Astrocyte (in vitro differentiated cells and primary cell): ENCODE measurements at regions not wholly inside any gene's neighbourhood (a gene's known extent, or its start where the extent isn't known, plus 50 kb on each side); places are given as distances from the start of the nearest gene placed in this dataset.

Experiments used
- DNase-seq: peaks from one replicate; pipeline ENCODE4 v3.0.0-alpha.2; 2010; ENCODE audit warnings: low read depth
- FAIRE-seq: peaks from 2 replicates; lab custom pipeline; 2011; peaks lifted over from hg19 to GRCh38; lab: Jason Lieb, UNC
- H2AFZ ChIP-seq: 2 replicates; pipeline ENCODE4 v1.6.0; 2012; ENCODE audit warnings: low read depth, low read length, inconsistent platforms
- H3K27ac ChIP-seq: 2 replicates; pipeline ENCODE4 v1.5.1; 2011; ENCODE audit warnings: low read depth, low read length, inconsistent platforms
- H3K27me3 ChIP-seq: 2 replicates; pipeline ENCODE4 v1.6.0; 2011; ENCODE audit warnings: low read length, inconsistent platforms; ENCODE audit not compliant: insufficient read depth
- H3K36me3 ChIP-seq: 2 replicates; pipeline ENCODE4 v1.5.1; 2011; ENCODE audit warnings: low read length, inconsistent platforms; ENCODE audit not compliant: insufficient read depth
- H3K4me1 ChIP-seq: 2 replicates; pipeline ENCODE4 v1.5.1; 2011; ENCODE audit warnings: low read length, inconsistent platforms; ENCODE audit not compliant: insufficient read depth
- H3K4me2 ChIP-seq: 2 replicates; pipeline ENCODE4 v1.6.0; 2012; ENCODE audit warnings: low read length, inconsistent platforms
- H3K4me3 ChIP-seq: 2 replicates; pipeline ENCODE4 v1.5.1; 2011; ENCODE audit warnings: low read depth, mild to moderate bottlenecking, low read length, inconsistent platforms; ENCODE audit not compliant: insufficient read depth
- H3K79me2 ChIP-seq: 2 replicates; pipeline ENCODE4 v1.6.0; 2012; ENCODE audit warnings: mild to moderate bottlenecking, low read length, inconsistent platforms; ENCODE audit not compliant: insufficient read depth
- H3K9ac ChIP-seq: 2 replicates; pipeline ENCODE4 v1.6.0; 2012; ENCODE audit warnings: mild to moderate bottlenecking, low read length, inconsistent platforms
- H3K9me3 ChIP-seq: 2 replicates; pipeline ENCODE4 v1.5.1; 2012; ENCODE audit warnings: low read depth, mild to moderate bottlenecking, low read length, inconsistent platforms; ENCODE audit not compliant: insufficient read depth
- H4K20me1 ChIP-seq: 2 replicates; pipeline ENCODE4 v1.6.0; 2012; ENCODE audit warnings: low read length, inconsistent platforms; ENCODE audit not compliant: insufficient read depth
- H3K27ac Mint-ChIP-seq: one replicate; pipeline ENCODE4 v1.8.0; 2021; ENCODE audit warnings: mild to moderate bottlenecking, mixed read lengths; ENCODE audit not compliant: unreplicated experiment
- H3K27me3 Mint-ChIP-seq: one replicate; pipeline ENCODE4 v1.8.0; 2021; ENCODE audit warnings: low read depth, mixed read lengths; ENCODE audit not compliant: unreplicated experiment
- H3K36me3 Mint-ChIP-seq: one replicate; pipeline ENCODE4 v1.8.0; 2021; ENCODE audit warnings: low read depth, mixed read lengths; ENCODE audit not compliant: unreplicated experiment
- H3K4me1 Mint-ChIP-seq: one replicate; pipeline ENCODE4 v1.8.0; 2021; ENCODE audit warnings: low read depth, mixed read lengths; ENCODE audit not compliant: unreplicated experiment
- H3K4me3 Mint-ChIP-seq: one replicate; pipeline ENCODE4 v1.8.0; 2021; ENCODE audit warnings: mild to moderate bottlenecking, moderate library complexity, mixed read lengths; ENCODE audit not compliant: unreplicated experiment
- H3K9me3 Mint-ChIP-seq: one replicate; pipeline ENCODE4 v1.8.0; 2021; ENCODE audit warnings: mild to moderate bottlenecking, mixed read lengths; ENCODE audit not compliant: unreplicated experiment
- CTCF ChIP-seq: IDR thresholded peaks from 2 replicates; pipeline ENCODE4 v1.5.1; 2011; ENCODE audit warnings: low read depth, mild to moderate bottlenecking, inconsistent platforms, low read length, moderate library complexity; ENCODE audit not compliant: insufficient read depth
- EZH2 ChIP-seq: IDR thresholded peaks from 2 replicates; pipeline ENCODE4 v1.6.1; 2012; ENCODE audit warnings: mild to moderate bottlenecking, low read length, inconsistent platforms; ENCODE audit not compliant: insufficient read depth

GRCh38 chr4:10312568-10312967 lies 144.7 kb downstream of the ZNF518B start:
- Histone ChIP-seq H3K27me3 (no peaks in the 10 kb centered on the region), H3K4me1 (no peaks in the 10 kb centered on the region), H3K79me2 (no peaks in the 10 kb centered on the region), H3K9ac (no peak overlapping the region), H4K20me1 (no peaks in the 10 kb centered on the region), H3K36me3 (no peaks in the 10 kb centered on the region), H2AFZ (no peak overlapping the region), H3K27ac (no peak overlapping the region), H3K4me2 (no peak overlapping the region), H3K4me3 (no peak overlapping the region), H3K9me3 (peaks cover 12% of the 10 kb centered on the region)
- no peaks in the 10 kb centered on the region for H3K4me1 Mint-ChIP-seq
- H3K36me3 Mint-ChIP-seq, result no peaks in the 10 kb centered on the region
- FAIRE-seq (no peak), DNase-seq (no peak)
- no peak for TF ChIP-seq EZH2
- no peak for TF ChIP-seq CTCF
- no peak overlapping the region for H3K4me3 Mint-ChIP-seq
- peaks cover 2% of the 10 kb centered on the region for H3K9me3 Mint-ChIP-seq
- no peaks in the 10 kb centered on the region for H3K27me3 Mint-ChIP-seq
- no peak overlapping the region for H3K27ac Mint-ChIP-seq

GRCh38 chr4:10311939-10312338 lies 145.3 kb downstream of the ZNF518B start:
- no peak overlapping the region for H3K4me2 ChIP-seq
- H3K4me3 Mint-ChIP-seq, result no peak overlapping the region
- no peaks in the 10 kb centered on the region for H3K27me3 ChIP-seq
- H3K36me3 Mint-ChIP-seq, result no peaks in the 10 kb centered on the region
- peaks cover 2% of the 10 kb centered on the region for H3K27me3 Mint-ChIP-seq
- FAIRE-seq (no peak), DNase-seq (no peak)
- peaks cover 11% of the 10 kb centered on the region for H3K9me3 ChIP-seq
- H3K27ac ChIP-seq, result no peak overlapping the region
- H3K4me1 ChIP-seq, result no peaks in the 10 kb centered on the region
- no peaks in the 10 kb centered on the region for H3K79me2 ChIP-seq
- H3K4me1 Mint-ChIP-seq, result no peaks in the 10 kb centered on the region
- H2AFZ ChIP-seq, result no peak overlapping the region
- no peak overlapping the region for H3K4me3 ChIP-seq
- no peaks in the 10 kb centered on the region for H4K20me1 ChIP-seq
- H3K9me3 Mint-ChIP-seq, result peaks cover 2% of the 10 kb centered on the region
- no peak overlapping the region for H3K27ac Mint-ChIP-seq
- H3K9ac ChIP-seq, result no peak overlapping the region
- H3K36me3 ChIP-seq, result no peaks in the 10 kb centered on the region
- TF ChIP-seq CTCF, result no peak
- no peak for TF ChIP-seq EZH2

- H2AFZ ChIP-seq, result no peak overlapping the region
- no peak overlapping the region for H3K27ac Mint-ChIP-seq
- DNase-seq, result no peak
- no peak overlapping the region for H3K4me3 ChIP-seq
- H3K9me3 ChIP-seq, result peaks cover 6% of the 10 kb centered on the region
- H3K36me3 Mint-ChIP-seq, result no peaks in the 10 kb centered on the region
- peaks cover 4% of the 10 kb centered on the region for H3K9me3 Mint-ChIP-seq
- H3K27ac ChIP-seq, result no peak overlapping the region
- no peaks in the 10 kb centered on the region for H3K4me1 Mint-ChIP-seq
- H3K4me2 ChIP-seq, result no peak overlapping the region
- H3K9ac ChIP-seq, result no peak overlapping the region
- H3K27me3 ChIP-seq, result no peaks in the 10 kb centered on the region
- no peaks in the 10 kb centered on the region for H3K36me3 ChIP-seq
- TF ChIP-seq EZH2, result no peak
- no peak for TF ChIP-seq CTCF
- H4K20me1 ChIP-seq, result no peaks in the 10 kb centered on the region
- no peak for FAIRE-seq
- H3K27me3 Mint-ChIP-seq, result peaks cover 12% of the 10 kb centered on the region
- no peak overlapping the region for H3K4me3 Mint-ChIP-seq
- H3K79me2 ChIP-seq, result no peaks in the 10 kb centered on the region
- no peaks in the 10 kb centered on the region for H3K4me1 ChIP-seq
Measured at GRCh38 chr4:10305816-10306215, 151.4 kb downstream of the ZNF518B start.
